LNCaP clone FGC (cell line): ENCODE measurements at regions not wholly inside any gene's neighbourhood (a gene's known extent, or its start where the extent isn't known, plus 50 kb on each side); places are given as distances from the start of the nearest gene placed in this dataset.
"Not testable (repeated sequence)": the region's sequence is repeated elsewhere in the genome, so short reads cannot be mapped to it uniquely, and the experiment has no call there.

Experiments used
- DNase-seq: peaks from one replicate; pipeline ENCODE4 v3.0.0-alpha.2; 2011; ENCODE audit warnings: low read depth
- H3K4me3 ChIP-seq: 2 replicates; pipeline ENCODE4 v1.5.1; 2011; ENCODE audit warnings: mild to moderate bottlenecking, low read depth, low read length, control low read depth
- TF ChIP-seq, protein P1 (sequence below): IDR thresholded peaks from 2 replicates; pipeline ENCODE4 v1.5.1; 2012; ENCODE audit warnings: mild to moderate bottlenecking; ENCODE audit not compliant: control insufficient read depth, insufficient read depth; ENCODE audit errors: extremely low read depth

DNA sequence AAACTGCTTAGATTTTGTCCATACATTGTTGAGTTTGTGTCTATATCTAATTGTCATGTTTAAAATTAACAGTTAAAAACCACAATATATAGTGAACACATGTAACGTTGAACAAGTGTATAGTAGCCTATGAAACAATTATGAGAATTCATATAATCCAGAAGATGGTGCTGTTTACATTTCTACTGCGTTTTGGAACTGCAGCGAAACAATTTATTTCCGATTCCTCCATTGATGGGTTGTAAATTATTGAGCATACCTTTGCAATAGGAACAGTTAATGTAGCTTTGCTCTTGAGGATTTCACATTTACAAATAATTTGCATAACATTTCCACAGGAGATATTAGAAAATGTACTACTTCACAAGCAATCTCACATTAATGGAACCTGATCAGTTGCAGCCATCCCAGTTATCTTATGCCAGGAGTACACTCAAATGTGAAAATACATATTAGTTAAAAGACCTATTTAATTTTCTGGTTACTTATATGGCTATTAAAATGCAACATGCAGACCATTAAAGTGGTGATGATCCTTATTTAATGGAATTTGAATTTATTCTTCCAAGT, 411.8 kb downstream of the CDH10 start:
- DNase-seq = no peak
- TF ChIP-seq, protein P1, sequence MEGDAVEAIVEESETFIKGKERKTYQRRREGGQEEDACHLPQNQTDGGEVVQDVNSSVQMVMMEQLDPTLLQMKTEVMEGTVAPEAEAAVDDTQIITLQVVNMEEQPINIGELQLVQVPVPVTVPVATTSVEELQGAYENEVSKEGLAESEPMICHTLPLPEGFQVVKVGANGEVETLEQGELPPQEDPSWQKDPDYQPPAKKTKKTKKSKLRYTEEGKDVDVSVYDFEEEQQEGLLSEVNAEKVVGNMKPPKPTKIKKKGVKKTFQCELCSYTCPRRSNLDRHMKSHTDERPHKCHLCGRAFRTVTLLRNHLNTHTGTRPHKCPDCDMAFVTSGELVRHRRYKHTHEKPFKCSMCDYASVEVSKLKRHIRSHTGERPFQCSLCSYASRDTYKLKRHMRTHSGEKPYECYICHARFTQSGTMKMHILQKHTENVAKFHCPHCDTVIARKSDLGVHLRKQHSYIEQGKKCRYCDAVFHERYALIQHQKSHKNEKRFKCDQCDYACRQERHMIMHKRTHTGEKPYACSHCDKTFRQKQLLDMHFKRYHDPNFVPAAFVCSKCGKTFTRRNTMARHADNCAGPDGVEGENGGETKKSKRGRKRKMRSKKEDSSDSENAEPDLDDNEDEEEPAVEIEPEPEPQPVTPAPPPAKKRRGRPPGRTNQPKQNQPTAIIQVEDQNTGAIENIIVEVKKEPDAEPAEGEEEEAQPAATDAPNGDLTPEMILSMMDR = peak; percentile 42
- H3K4me3 ChIP-seq = no peak overlapping the region

DNA sequence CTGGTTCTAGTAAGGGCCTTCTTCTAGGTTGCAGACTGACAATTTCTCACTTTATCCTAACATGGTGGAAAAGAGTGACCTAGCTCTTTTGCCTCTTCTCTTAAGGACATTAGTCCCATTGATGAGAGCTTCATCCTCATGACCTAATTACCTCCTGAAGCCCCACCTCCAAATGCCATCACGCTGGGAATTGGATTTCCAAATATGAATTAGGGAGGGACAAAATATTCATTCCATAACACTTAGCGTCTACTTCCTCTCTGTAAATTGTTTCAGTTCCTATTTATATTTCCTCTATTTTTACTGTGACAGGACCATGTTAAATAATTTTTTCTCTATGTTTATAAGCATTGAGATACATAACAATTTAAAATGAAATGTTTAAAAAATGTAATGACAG, 408.8 kb downstream of the CDH10 start:
- DNase-seq = no peak
- no peak overlapping the region for H3K4me3 ChIP-seq
- TF ChIP-seq, protein P1 = no peak

- H3K4me3 ChIP-seq = no peak overlapping the region
- TF ChIP-seq, protein P1 = no peak
- no peak for DNase-seq
These were observed 399.0 kb downstream of the CDH10 start for GRCh38 chr5:24245821-24246220.

GRCh38 chr5:24264547-24264946, 380.2 kb downstream of the CDH10 start:
- no peak for DNase-seq
- no peak overlapping the region for H3K4me3 ChIP-seq
- TF ChIP-seq, protein P1 = no peak

DNA sequence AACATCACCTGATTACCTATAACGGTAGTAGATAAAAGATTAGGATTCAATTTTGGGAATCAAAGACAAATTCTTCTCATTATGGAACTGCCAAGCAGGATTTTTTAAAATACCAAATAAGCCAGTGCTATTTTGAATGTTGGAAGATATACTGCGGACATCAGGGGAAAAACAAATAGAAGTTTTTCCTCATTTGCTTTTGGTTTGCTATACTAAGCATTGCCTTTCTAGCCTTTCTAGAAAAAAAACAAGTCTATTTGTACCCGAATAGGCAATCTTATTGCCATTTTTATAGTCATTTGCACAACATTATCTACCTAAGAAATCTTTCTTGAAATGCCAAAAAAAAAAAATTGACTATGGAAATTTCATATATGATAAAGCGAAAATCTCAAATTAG, 379.5 kb downstream of the CDH10 start:
- DNase-seq = no peak
- H3K4me3 ChIP-seq = no peak overlapping the region
- TF ChIP-seq, protein P1 = no peak

- TF ChIP-seq, protein P1 = no peak
- H3K4me3 ChIP-seq = no peak overlapping the region
- DNase-seq = no peak
These were observed 376.2 kb downstream of the CDH10 start for GRCh38 chr5:24268482-24269056.

- DNase-seq, H3K4me3 ChIP-seq: not testable (repeated sequence)
These were observed 373.1 kb downstream of the CDH10 start for GRCh38 chr5:24271702-24272118.

DNA sequence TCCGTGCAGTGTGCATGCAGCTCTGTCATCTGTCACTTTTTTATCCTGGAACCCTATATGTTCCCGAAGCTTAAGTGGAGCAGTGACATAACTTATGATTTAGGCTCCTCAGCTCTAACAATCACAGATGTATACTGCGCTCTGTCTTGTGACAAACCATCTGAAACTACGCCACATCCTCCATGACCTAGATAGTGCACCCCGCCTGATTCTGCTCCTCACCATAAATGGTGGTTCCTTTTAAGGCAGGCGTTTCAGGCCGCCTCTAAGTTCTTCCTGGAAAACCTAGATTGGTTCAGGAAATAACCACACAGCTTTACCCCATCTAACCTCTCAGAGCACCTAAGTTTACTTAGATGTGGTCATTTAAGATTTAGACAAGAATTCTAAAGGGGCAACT, 372.0 kb downstream of the CDH10 start:
- DNase-seq = no peak
- TF ChIP-seq, protein P1 = no peak
- H3K4me3 ChIP-seq = no peak overlapping the region
